ENCODE measurements at regions not wholly inside any gene's neighbourhood (a gene's known extent, or its start where the extent isn't known, plus 50 kb on each side); places are given as distances from the start of the nearest gene placed in this dataset.
"Not testable (repeated sequence)": the region's sequence is repeated elsewhere in the genome, so short reads cannot be mapped to it uniquely, and the experiment has no call there.

GRCh38 chr3:178217479-178217878, 318.8 kb upstream of the KCNMB2 start:
- ChIA-PET POLR2A (no interaction called here), CTCF (no interaction called here)
- TF ChIP-seq CTCF (IDR thresholded peaks at IDR 0.05; ENCODE audit: insufficient read depth, low read length, missing control alignments): no peak
- DNase-seq (ENCODE audit: low read depth, low spot score): no peak
- no peak overlapping the region for H3K4me3 ChIP-seq (ENCODE audit: low read depth, low read length)

GRCh38 chr3:178218231-178218630, 318.0 kb upstream of the KCNMB2 start:
- CTCF ChIA-PET: no interaction called here
- no peak for DNase-seq (ENCODE audit: low read depth, low spot score)
- no peak overlapping the region for H3K4me3 ChIP-seq (ENCODE audit: low read depth, low read length)
- POLR2A ChIA-PET: no interaction called here
- no peak for TF ChIP-seq CTCF (IDR thresholded peaks at IDR 0.05; ENCODE audit: insufficient read depth, low read length, missing control alignments)

GRCh38 chr3:178219661-178220060, 316.6 kb upstream of the KCNMB2 start:
- DNase-seq (ENCODE audit: low read depth, low spot score); POLR2A ChIA-PET; CTCF ChIA-PET: not testable (repeated sequence)

GRCh38 chr3:178223876-178224275, 312.4 kb upstream of the KCNMB2 start:
- POLR2A ChIA-PET: no interaction called here
- TF ChIP-seq CTCF (IDR thresholded peaks at IDR 0.05; ENCODE audit: insufficient read depth, low read length, missing control alignments): no peak
- CTCF ChIA-PET: no interaction called here
- no peak overlapping the region for H3K4me3 ChIP-seq (ENCODE audit: low read depth, low read length)
- no peak for DNase-seq (ENCODE audit: low read depth, low spot score)

More at GRCh38 chr3:178219661-178220060, 316.6 kb upstream of the KCNMB2 start:
- H3K4me3 ChIP-seq (ENCODE audit: low read depth, low read length): not testable (repeated sequence)

GRCh38 chr3:178226094-178226493, 310.1 kb upstream of the KCNMB2 start:
- DNase-seq (ENCODE audit: low read depth, low spot score): no peak
- no peak for TF ChIP-seq CTCF (IDR thresholded peaks at IDR 0.05; ENCODE audit: insufficient read depth, low read length, missing control alignments)
- ChIA-PET CTCF (no interaction called here), POLR2A (no interaction called here)
- no peak overlapping the region for H3K4me3 ChIP-seq (ENCODE audit: low read depth, low read length)

- CTCF ChIA-PET: no interaction called here
Observed at GRCh38 chr3:178231645-178232044, 304.6 kb upstream of the KCNMB2 start.

More at GRCh38 chr3:178231645-178232044, 304.6 kb upstream of the KCNMB2 start:
- no peak for TF ChIP-seq CTCF (IDR thresholded peaks at IDR 0.05; ENCODE audit: insufficient read depth, low read length, missing control alignments)
- H3K4me3 ChIP-seq (ENCODE audit: low read depth, low read length): no peak overlapping the region
- DNase-seq (ENCODE audit: low read depth, low spot score): no peak
- POLR2A ChIA-PET: no interaction called here

Measured in AG04449 (cell line).